ENCODE measurements at regions not wholly inside any gene's neighbourhood (a gene's known extent, or its start where the extent isn't known, plus 50 kb on each side); places are given as distances from the start of the nearest gene placed in this dataset.

DNA sequence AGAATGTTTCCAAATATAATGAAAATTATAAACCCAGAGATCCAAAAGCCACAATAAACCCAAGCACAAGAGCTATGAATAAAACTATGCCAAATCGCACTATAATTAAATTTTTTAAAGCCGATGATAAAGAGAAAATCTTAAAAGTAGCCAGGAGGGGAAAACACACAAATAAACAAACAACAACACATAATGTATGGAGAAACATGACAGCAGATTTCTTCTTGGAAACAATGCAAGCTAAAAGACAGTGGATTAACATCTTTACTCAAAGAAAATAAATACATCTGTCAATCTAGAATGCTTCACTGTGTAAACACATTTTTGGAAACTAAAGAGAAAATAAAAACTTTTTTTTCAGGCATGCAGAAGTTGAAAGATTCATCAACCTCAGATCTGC is 53.0 kb upstream of the SMOX start:
- no peak for DNase-seq (ENCODE audit: low read depth in 1 of 2, low spot score in 1 of 2)

DNA sequence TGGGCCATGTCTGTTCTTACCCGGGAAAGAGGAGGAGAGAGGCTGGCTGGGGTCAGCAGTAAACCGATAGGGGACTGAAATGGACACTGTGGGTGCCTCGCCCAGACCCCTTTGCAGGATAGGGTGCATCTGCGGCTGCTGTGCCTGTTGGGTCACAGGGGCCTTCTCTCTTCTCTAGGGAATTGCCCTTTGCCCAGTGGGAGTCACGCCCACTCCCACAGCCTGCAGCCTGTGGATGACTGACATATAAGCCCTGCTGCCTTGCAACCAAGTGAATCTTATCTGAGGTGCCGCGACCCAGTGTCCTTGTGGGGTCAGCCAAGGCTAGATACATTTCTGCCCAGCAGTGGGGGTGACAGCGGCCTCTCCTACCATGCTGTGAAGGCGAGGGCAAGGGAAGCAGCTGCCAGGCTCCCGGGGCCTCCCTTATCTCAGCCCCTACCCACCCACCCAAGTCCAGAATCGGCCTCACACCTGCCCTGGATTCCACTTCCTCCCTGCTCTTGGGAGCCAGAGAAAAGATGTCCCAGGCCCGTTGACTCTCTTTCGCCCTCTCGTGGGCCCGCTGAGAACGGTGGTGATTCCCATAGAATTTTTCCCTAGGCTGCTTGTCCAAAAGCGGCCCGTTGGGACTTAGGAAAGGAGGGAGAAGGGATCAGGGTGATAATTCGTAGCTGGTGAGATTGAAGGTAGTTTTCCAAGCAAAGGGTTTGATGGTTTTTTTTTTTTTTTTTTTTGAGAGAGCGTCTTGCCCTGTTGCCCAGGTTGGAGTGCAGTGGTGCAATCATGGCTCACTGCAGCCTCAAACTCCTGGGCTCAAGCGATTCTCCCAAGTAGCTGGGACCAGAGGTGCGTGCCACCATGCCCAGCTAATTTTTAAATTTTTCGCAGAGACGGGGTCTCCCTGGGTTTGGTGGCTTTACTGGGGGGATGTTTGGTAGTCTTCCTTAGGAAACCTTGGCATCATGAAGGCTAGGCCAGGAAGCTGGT is 56.8 kb upstream of the SMOX start:
- peak in 1 of 2 donors; percentile 27 for DNase-seq (ENCODE audit: low read depth in 1 of 2, low spot score in 1 of 2)

DNA sequence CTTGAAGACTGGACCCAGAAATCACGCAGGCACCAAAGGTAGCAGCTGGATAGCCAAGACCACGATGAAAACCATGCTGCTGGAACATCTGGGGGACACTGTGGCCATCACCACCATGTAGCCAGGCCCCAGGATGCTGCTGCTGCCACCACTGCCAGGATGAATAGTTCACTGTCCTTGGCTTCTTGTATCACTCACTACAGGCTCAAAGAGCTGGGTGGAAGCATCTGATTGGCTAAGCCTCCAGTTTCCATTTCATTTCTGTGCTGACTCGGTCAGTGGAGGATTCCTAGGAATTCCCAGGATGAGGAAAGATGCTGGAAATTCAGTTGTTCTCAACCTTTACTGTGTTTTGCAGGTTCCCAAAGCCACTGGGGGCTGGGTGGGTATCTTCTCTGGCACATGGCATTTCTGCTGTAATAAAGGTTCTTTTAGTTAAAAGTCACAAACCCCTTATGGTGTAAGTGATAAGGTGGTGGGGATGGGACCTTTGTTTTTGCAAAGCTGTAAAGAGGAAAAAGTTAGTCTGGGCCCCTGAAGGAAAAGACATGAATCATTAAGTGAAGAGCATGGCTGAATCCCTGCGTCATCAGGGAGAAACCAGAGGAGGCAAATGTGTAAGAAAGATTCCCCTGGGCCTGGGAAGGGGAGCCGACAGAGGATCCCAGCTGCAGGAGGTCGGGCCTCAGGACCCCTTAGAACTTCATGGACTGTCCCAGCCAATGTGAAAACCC is 57.7 kb upstream of the SMOX start:
- no peak for DNase-seq (ENCODE audit: low read depth in 1 of 2, low spot score in 1 of 2)

GRCh38 chr20:4089756-4090487 is 58.7 kb upstream of the SMOX start:
- DNase-seq (ENCODE audit: low read depth in 1 of 2, low spot score in 1 of 2) = no peak

DNA sequence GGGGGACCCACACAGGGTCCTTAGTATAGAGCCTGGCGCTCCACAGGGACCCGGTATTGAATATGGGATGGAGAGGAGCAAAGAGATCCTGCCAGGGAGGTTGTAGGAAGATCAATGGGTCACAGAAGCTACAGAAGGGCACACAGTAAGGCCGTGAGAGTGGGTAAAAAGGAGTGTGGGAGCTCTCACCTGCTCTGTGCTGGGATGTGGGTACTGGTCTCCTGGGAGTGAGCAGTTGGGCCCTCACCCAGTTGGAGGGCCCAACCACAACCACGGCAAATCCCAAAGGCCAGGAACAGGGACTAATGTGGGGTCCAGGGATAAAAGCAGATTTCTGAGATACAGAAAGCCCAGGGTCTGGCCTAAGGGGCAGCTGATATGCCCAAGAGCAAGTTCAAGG is 59.9 kb upstream of the SMOX start:
- DNase-seq (ENCODE audit: low read depth in 1 of 2, low spot score in 1 of 2) = no peak

DNA sequence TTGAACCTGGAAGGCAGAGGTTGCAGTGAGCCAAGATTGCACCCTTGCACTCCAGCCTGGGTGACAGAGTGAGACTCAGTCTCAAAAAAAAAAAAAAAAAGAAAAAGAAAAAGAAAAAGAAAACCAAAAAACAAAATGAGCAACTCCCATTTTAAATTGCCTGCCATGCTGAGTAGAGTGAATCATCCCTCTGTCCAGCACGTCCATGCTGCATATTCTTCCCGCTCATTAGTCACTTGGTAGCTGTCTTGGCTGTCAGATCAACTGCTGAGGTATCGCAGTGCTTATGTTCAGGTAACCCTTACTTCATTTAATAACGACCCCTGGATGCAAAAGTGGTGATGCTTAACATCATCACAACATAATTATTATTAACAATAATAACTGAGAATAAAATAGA is 60.7 kb upstream of the SMOX start:
- no peak for DNase-seq (ENCODE audit: low read depth in 1 of 2, low spot score in 1 of 2)

- DNase-seq (ENCODE audit: low read depth in 1 of 2, low spot score in 1 of 2) = no peak
These were observed 61.6 kb upstream of the SMOX start for GRCh38 chr20:4086771-4087687.

- no peak for DNase-seq (ENCODE audit: low read depth in 1 of 2, low spot score in 1 of 2)
These were observed 63.9 kb upstream of the SMOX start for GRCh38 chr20:4084721-4085120.

GRCh38 chr20:4084096-4084495 is 64.5 kb upstream of the SMOX start:
- DNase-seq (ENCODE audit: low read depth in 1 of 2, low spot score in 1 of 2) = no peak

GRCh38 chr20:4083098-4083865 is 65.3 kb upstream of the SMOX start:
- DNase-seq (ENCODE audit: low read depth in 1 of 2, low spot score in 1 of 2) = no peak

DNA sequence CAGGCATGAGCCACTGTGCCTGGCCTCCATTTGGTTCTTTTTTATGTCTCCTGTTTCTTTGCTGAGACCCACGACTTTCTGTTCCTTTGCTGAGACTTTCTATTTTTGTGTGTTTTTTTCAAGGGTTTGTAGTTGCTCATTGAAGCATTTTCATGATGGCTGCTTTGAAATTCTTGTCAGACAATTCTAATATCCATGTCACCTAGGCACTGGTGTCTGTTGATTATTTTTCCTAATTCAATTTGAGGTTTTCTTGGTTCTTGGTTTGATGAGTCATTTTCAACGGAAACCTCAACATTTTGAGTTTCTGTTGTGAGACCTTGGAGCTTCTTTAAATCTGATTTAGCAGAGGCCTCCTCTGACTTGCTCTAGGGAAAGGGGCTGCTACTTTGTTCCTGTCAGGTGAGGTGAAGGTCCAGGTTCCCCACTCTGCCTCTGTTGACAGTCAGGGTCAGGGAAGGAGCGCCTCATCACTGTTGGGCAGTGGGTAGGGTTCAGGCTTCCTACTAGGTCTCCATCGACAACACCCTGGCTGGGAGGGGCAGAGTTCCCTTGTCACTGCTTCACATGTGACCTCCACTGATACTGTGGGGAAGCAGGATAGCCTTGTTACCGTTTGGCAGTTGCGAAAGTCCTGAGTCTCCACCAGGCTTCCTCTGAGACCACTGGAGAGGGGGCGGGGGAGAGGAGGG is 66.1 kb upstream of the SMOX start:
- peak; percentile 8 to 14 for DNase-seq (ENCODE audit: low read depth in 1 of 2, low spot score in 1 of 2)

DNA sequence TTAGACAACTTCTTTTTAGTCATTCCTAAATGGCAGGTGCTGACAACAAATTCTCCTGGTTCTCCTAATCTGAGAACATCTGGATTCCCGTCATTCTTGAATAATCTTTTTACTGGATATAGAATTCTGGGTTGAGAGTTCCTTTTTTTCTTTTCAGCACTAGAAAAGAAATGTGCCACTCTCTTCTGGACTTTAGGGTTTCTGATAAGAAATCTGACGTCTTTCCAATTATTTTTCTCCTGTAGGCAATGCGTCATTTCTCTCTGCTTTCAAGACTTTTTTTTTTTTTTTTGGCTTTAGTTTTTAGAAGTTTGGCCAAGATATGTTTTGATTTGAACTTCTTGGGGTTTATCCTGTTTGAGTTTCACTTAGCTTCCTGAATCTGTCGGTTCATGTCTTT is 66.1 kb upstream of the RNF24 start:
- DNase-seq (ENCODE audit: low read depth in 1 of 2, low spot score in 1 of 2) = no peak

DNA sequence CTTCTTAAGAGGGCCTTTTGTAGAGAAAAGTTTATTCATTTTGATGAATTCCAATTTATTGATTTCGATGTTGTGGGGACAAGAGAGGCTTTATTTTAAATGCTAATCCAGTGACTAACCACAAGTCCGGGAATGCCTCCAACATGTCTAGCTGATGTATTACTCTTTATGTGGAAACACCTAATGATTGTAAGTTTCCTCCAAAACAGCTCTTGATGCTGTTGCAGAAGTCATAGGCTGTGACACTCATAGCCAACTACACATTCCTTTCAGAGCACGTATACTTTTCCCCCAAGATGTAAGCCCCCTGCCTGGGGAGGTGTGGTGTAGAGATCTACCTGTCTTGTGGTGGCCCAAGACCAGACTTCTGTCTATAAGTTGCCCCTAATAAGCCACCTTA is 61.3 kb upstream of the RNF24 start:
- DNase-seq (ENCODE audit: low read depth in 1 of 2, low spot score in 1 of 2) = no peak

DNA sequence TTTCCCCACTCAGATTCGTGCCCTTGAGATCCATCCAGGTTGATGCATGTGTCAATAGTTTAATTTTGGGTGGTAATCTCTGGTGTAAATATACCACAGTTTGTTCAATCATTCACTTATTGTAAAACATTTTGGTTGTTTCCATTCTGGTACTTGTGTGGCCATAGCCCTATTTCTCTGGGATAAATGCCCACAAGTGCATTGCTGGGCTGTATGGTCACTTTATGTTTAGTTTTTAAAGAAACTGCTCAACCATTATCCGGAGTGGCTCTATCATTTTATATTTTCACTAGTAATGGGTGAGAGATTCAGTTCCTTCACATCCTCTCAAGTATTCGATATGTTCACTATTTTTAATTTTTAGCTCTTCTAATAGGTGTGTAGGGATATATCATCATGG is 60.7 kb upstream of the RNF24 start:
- DNase-seq (ENCODE audit: low read depth in 1 of 2, low spot score in 1 of 2) = no peak

GRCh38 chr20:4074877-4075455 is 59.6 kb upstream of the RNF24 start:
- DNase-seq (ENCODE audit: low read depth in 1 of 2, low spot score in 1 of 2) = no peak

- DNase-seq (ENCODE audit: low read depth in 1 of 2, low spot score in 1 of 2) = no peak
These were observed 58.7 kb upstream of the RNF24 start for GRCh38 chr20:4073852-4074741.

GRCh38 chr20:4071178-4071693 is 55.9 kb upstream of the RNF24 start:
- no peak for DNase-seq (ENCODE audit: low read depth in 1 of 2, low spot score in 1 of 2)
